LNCAP (cell line): ENCODE measurements at regions not wholly inside any gene's neighbourhood (a gene's known extent, or its start where the extent isn't known, plus 50 kb on each side); places are given as distances from the start of the nearest gene placed in this dataset.

Source experiments
- TF ChIP-seq, protein P1 (sequence below): fragments of 450-650 bp; IDR thresholded peaks from 2 replicates; pipeline ENCODE4 v1.5.1; 2017; ENCODE audit warnings: mild to moderate bottlenecking

DNA sequence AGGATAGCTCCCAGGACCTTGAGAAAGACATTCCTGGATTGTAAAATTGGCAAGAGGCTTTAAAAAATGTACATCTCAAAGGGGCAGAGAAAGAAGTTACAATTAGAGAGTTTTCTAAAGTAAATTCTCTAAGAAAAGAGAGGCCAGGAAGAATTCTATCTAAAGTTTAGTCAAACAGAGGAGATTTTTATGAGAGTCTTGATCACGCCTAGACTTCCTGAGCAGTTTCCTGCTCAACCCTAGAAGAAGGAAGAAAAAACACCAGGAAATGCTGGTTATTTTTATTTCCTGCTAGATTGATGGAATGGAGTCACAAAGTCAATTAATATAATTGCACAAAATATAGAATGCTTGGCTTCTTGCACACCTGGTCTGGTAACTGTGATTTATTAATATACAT lies 269.1 kb downstream of the PCDH20 start:
- TF ChIP-seq, protein P1, sequence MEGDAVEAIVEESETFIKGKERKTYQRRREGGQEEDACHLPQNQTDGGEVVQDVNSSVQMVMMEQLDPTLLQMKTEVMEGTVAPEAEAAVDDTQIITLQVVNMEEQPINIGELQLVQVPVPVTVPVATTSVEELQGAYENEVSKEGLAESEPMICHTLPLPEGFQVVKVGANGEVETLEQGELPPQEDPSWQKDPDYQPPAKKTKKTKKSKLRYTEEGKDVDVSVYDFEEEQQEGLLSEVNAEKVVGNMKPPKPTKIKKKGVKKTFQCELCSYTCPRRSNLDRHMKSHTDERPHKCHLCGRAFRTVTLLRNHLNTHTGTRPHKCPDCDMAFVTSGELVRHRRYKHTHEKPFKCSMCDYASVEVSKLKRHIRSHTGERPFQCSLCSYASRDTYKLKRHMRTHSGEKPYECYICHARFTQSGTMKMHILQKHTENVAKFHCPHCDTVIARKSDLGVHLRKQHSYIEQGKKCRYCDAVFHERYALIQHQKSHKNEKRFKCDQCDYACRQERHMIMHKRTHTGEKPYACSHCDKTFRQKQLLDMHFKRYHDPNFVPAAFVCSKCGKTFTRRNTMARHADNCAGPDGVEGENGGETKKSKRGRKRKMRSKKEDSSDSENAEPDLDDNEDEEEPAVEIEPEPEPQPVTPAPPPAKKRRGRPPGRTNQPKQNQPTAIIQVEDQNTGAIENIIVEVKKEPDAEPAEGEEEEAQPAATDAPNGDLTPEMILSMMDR, result no peak

DNA sequence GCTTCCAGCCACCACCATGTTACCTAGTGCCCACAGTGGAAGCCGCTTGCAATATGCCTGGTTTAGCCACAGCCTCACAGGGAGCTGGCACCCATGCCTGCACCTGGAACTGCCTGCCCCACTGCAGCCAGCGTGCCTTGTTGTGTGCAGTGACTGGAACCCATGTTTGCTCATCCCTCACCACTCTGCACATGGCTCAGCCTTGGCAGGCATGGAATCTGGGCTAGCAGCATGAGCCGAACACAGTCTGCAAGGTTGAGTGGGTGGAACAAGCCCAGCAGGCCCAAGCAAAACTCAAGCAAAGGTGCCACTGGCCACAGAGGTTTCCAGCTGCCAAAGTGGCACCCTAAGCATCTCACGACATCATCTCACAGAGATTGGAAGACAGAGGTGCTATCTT lies 269.5 kb downstream of the PCDH20 start:
- TF ChIP-seq, protein P1, result no peak

DNA sequence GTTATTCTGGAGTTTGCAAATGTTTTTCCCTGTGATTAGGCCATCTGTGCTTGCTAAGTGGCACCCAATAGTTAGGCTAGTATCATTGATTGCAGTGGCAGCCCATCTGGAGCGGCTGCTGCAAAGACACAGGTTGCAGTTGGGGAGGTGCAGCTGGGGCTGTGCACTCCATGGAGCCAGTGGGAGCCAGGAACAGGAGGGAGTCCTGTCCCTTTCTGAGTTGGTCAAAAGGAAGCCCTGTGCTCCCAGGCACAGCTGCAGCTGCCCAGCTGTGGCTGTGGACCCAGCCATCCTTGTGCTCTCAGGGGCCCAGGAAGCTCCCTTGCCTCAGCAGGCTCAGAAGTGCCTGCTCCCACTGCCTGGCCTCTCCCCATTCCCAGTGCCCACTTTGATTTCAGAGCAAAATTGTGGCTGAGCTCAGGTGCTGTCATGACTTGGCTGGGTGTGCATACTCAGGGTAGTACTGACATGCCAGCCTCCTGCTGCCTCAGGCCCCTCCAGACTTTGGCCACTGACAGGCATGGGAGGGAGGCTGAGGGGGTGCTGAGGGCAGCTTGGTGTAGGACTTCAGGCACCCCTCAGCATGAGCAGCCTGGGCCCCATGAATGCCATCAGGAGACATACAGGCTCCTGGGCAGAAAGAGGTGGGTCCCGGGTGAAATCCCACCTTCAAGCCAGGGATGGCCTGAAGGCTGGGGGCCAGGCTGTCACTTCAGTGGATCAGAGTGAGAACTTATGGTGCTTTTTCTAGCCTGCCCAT lies 270.6 kb downstream of the PCDH20 start:
- TF ChIP-seq, protein P1, result no peak

DNA sequence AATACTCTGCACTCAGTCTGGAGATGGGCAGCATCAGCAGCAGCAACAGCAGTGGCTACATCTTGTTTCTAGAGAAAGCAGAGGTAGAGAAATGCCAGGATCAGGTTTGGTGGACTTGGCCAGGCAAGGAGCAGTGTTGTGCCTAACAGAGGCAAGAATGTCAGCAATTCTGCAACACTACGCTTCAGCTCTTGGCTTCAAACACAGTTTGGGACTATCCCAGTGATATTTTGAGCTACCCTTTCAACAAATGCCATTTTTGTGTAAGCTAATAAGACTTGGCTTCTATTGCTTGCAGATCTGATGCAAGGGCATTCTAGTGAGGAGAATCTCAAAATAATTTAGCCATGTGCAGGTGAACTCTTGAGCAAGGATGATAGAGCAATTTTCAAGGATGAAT lies 271.3 kb downstream of the PCDH20 start:
- TF ChIP-seq, protein P1, result no peak

DNA sequence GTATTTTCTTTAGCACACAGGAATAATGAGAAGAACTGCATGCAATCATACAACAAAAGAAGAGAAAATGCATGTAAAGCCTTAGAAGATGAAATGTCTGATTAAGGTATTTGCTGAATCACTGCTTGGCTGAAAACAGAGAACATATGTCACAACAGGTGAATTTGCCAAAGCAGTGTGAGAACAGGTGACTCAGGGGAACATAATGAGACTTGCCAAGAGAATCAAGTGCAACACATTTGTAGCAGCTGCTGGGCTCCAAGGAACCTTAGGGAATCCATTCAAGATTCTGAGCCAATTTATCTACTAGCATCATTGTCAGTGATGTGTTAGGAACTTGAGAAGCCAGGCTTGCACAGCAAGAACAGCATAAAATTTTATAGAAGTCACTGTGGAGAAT lies 273.1 kb downstream of the PCDH20 start:
- TF ChIP-seq, protein P1, result no peak

DNA sequence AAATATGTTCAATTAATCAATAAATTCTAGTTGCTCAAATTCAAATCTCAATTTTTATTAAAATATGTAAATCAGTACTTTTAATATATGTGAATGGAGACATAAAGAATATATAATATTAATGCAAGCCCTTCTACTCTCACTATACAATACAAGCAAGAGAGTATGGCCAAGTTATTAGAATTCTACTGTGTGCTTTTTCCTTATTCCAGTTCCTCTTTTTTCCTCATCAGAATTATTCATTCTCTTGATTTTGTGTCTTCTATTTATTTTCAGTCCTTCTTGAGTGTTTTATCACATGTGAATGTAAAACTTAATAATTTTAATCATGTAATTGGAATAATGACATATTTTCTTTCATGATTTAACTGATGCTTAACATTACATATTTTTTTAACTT lies 276.8 kb downstream of the PCDH20 start:
- TF ChIP-seq, protein P1, result no peak

DNA sequence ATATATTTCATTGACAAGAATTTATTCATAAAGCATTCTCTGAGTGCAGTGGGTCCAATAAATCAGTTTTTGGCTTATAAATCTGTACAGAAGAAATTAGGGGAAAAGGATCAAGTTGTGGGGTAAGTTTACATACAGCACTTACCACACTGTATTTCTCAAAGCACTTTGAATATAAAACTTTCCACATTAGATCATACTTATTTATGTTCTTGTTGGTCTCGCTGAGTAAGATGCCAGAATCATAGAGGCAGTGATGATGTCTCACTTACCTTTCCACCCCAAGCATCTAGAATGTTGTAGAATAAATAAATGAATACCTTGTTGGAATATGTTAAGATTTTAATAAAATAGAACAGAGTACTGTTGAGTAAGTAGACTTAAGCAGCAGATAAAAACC lies 279.1 kb downstream of the PCDH20 start:
- TF ChIP-seq, protein P1, result no peak

DNA sequence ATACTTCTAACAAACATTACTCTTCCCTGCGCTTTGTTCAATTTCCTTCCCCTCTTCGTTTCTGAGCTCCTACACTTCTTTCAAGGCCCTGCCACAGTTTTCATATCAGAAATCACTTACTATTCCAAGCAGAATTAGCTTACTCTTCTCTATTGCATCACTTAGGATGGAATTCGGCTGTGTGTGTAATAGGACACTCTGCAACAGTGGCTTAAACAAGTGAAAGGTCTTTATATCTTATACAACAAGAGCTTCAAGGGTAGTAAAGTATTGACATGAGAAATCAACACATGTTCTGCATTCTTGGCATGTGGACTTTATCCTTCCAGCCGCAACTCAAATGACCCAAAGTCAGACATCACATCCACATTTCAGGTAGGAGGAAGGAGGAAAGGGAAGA lies 279.6 kb downstream of the PCDH20 start:
- TF ChIP-seq, protein P1, result no peak
